GM21737 (cell line): ENCODE measurements at regions not wholly inside any gene's neighbourhood (a gene's known extent, or its start where the extent isn't known, plus 50 kb on each side); places are given as distances from the start of the nearest gene placed in this dataset.
"Not testable (repeated sequence)": the region's sequence is repeated elsewhere in the genome, so short reads cannot be mapped to it uniquely, and the experiment has no call there.

Source experiments
- ATAC-seq: cut with Tn5 transposase; IDR thresholded peaks from one replicate; pipeline ENCODE4 v1.9.1; 2021; ENCODE audit warnings: mild to moderate bottlenecking, moderate library complexity; ENCODE audit not compliant: unreplicated experiment

GRCh38 chr4:93888308-93888707 is 59.8 kb downstream of the ATOH1 start:
- ATAC-seq: no peak

- ATAC-seq: no peak
Observed at GRCh38 chr4:93888768-93889167, 60.2 kb downstream of the ATOH1 start.

GRCh38 chr4:93891244-93891643 is 62.7 kb downstream of the ATOH1 start:
- no peak for ATAC-seq

- ATAC-seq: no peak
Observed at GRCh38 chr4:93894995-93895394, 66.4 kb downstream of the ATOH1 start.

DNA sequence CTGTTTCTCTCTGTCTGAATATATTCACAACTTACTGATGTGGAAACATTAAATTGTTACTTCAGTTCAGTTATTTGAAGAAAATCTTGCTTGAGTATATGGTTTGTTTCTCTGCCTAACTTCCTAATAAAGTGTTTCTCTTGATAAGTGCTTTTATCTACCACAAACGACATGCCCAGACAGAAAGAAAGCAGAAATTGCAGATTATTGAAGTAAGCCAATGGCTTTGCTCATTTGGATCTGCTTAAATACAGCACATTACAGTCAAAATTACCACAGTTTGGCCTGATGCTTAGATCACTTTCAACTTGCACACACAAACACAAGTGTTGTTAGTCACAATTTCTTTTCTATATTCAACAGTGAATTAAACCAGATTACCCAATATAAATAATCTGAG is 68.0 kb downstream of the ATOH1 start:
- ATAC-seq: no peak

DNA sequence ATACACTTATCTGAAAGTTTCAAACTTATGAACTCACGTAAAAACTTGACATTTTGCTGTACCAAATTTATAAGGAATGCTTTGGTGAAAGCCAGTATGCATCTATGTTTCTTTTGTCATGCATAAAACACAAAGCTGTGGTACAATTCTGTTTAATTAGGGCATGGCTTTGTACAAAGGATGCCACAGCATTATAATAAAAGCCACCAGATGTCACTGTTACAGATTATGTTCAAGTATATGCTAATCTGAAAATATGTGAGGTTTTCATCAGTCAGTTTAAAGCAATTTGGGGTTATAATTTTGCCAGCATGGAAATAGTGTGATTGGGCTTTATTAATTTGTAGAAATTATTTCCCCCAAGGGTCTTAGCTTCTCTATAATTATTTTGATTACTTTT is 69.0 kb downstream of the ATOH1 start:
- no peak for ATAC-seq

DNA sequence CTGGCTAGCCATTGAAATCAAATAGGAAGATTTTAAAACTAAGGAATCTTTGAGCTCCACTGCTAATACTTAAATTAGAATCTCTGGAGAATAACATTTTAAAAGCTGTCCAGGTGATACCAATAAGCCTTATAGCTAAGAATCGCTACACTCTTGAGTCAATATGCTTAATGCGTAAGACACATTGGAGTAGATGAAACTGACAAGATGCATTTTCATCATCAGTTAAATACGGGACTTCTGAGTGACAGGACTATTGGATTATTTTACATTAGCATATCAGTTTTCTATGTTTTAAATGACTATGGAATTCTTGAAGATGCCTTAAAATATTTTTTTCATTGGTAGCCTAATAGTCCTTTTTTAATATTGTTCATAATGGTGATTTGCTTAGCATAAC is 80.2 kb downstream of the ATOH1 start:
- no peak for ATAC-seq

DNA sequence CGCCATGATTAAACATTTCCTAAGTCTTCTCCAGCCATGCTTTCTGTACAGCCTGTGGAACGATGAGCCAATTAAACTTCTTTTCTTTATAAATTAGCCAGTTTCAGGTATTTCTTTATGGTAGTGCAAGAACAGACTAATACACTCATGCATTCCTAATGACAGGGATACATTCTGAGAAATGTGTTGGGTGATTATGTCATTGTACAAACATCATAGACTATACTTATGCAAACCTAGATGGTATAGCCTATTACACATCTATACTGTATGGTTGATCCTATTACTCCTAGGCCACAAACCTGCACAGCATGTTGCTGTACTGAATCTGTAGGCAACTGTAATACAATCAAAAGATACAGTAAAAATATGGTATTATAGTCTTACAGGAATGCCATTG is 83.1 kb downstream of the ATOH1 start:
- ATAC-seq: no peak

DNA sequence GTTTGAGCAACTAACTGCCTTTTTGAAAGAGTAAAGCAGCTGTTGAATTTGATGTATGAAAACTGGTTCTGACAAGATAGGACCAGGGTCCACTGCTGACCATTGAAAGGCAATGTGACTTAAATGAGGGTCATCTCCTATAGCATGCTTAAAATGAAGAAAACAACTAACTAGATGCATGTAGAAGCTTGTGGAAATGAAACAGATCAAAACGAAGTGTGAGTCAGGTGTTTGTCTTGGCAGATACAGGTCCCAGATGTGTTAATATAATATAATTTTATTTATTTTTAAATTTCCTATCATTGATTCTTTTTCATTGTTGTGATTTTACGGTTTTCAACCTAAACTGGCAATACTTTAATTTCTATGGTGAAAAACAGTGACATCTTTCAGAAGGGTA is 83.6 kb downstream of the ATOH1 start:
- no peak for ATAC-seq

- ATAC-seq: no peak
Observed at GRCh38 chr4:93918856-93919255, 90.3 kb downstream of the ATOH1 start.

DNA sequence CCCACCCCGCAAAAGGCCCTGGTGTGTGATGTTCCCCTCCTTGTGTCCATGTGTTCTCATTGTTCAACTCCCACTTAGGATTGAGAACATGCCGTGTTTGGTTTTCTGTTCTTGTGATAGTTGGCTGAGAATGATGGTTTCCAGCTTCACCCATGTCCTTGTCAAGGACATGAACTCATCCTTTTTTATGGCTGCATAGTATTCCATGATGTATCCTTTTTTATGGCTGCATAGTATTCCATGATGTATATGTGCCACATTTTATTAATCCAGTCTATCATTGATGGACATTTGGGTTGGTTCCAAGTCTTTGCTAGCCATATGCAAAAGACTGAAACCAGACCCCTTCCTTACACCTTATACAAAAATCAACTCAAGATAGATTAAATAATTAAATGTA is 95.0 kb downstream of the ATOH1 start:
- not testable (repeated sequence) for ATAC-seq

DNA sequence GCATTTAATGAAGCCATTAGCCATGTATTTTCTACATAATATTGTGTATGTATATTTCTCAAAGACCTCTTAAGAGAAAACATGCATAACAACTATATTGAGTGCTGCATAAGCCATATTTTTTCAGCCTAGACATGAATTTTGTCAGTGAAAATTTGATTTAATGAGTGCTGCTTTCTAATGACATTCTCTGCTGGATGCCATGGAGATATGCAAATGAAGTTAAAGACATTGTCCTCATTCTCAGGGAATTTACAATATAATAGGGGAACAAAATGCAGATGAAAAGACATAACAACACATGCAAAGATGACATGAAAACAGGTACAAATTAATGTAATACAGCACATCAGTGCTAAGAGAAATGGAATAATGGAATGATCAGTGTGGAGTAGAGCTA is 118.7 kb downstream of the ATOH1 start:
- ATAC-seq: no peak

- ATAC-seq: not testable (repeated sequence)
Observed at GRCh38 chr4:93950239-93950638, 121.7 kb downstream of the ATOH1 start.

GRCh38 chr4:93957186-93957585 is 128.6 kb downstream of the ATOH1 start:
- ATAC-seq: no peak

GRCh38 chr4:93960450-93960849 is 131.9 kb downstream of the ATOH1 start:
- no peak for ATAC-seq

DNA sequence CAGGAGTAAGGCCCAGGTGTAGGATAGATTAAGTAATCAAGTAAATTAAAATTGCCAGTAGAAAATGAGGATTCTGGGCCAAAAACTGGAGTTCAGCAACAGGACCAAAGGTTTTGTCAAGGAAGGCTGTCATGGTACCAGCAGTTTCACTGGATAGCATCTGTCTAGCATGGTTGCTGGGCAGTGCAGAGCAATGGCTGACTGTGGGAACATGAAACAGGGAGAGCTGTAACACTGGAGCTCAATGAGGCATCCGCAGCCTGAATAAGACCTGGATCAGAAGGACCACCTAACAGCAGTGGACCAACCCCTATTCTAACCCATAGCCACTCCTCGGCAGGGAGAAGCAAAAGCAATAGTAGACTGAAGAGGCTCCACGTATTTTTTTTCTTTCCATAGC is 132.4 kb downstream of the ATOH1 start:
- no peak for ATAC-seq

DNA sequence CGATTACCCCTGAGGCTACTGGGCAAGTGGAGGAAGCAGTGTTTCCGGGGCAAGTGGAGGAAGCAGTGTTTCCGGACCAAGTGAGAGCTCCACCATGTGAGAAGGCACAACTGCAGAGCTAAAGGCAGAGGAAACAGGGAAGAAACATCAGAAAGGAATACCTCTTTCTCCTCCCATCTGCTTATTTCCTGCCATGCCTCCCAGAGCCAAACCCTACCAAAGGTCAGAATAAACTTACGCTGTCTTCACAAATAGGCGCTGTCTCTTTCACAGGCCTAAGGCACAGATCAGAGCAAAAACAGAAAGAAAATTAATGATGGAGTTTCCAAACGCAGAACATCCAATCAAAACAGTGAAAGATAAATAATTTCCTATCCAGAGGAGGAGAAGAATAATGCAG is 153.0 kb downstream of the ATOH1 start:
- ATAC-seq: no peak

DNA sequence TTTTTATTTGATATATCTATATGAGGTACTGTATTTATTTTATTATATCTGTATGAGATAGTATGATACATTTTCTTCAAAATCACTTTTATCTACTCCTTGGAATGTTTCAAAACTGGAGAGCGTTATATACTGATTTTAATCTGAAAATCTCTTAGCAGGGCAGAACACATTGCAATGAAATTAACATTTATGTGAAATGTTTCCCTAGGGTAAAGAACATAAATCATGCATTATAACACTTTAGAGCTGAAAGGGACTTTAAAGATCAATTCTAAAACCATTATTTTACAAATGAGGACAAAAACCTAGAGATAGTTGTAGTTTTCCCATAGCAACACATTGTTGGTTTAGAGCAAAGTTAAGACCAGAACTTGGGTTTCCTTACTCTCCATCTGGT is 153.7 kb downstream of the ATOH1 start:
- ATAC-seq: no peak

DNA sequence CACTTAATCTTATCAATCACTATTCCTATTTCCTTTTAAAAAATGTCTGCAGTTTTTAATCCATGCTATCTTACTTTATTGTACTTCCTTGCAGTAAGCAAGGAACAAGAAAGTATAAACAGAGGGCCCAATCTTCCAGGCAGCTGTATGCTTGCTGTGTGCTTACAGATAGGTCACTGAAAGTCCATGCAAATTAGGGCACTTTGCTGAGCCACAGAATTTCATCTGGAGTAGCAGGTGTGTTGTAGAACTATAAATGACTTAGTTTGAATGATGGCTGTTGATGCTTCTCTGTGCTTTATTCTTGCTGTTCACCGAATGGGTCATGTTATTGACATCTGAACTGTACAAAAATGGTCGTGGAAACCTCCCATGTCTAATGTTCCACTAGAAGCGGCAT is 154.6 kb downstream of the ATOH1 start:
- ATAC-seq: peak; percentile 86

DNA sequence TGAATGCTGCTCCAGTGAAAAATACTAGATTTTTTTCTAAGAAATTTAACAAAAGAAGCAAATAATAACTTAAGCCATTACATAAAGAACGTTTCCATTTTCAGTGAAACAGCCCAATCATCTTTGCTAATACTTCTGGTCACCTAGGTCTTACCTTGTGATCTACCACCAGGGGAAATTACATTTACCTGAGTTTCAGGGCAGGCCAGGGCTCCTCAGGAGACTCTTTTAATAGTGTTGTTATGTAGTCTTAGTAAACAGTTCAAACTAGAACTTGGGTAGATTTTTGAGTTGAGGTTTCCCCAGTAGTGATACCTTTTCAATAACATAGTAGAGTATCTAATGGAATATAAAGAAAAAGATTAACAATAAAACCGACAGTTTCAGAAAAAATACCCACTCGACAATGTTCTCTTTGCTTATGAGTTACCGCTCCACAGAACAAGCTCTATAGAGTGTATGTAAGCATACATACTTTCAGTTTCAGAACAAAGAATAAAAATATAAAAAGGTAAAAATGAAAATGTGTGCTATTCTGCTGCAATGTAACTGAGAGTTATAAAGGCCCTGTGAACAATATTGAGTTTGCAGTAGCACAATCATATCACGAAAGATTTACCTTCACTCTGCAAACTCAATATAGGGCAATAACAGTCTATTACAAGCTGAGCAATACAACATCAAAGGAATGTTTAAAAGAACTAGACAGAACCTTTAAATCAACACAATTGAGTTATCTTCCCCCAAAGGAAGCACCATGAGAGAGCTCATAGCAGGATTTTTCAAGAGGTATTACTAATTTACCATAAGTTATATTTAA is 165.8 kb downstream of the ATOH1 start:
- no peak for ATAC-seq

GRCh38 chr4:93996895-93997294 is 168.3 kb downstream of the ATOH1 start:
- ATAC-seq: no peak

- no peak for ATAC-seq
Observed at GRCh38 chr4:94000559-94000958, 172.0 kb downstream of the ATOH1 start.

GRCh38 chr4:94006932-94007331 is 178.4 kb downstream of the ATOH1 start:
- ATAC-seq: no peak
